ENCODE measurements at regions not wholly inside any gene's neighbourhood (a gene's known extent, or its start where the extent isn't known, plus 50 kb on each side); places are given as distances from the start of the nearest gene placed in this dataset.
"Not testable (repeated sequence)": the region's sequence is repeated elsewhere in the genome, so short reads cannot be mapped to it uniquely, and the experiment has no call there.

- Histone ChIP-seq H3K36me3 (no peaks in the 10 kb centered on the region), H4K20me1 (no peaks in the 10 kb centered on the region), H3K4me2 (no peak overlapping the region), H3K9me3 (peaks cover 46% of the 10 kb centered on the region), H3K27me3 (no peaks in the 10 kb centered on the region), H3K9ac (no peak overlapping the region), H3K4me3 (no peak overlapping the region), H3K27ac (no peak overlapping the region), H3K4me1 (peaks cover 10% of the 10 kb centered on the region)
- no peak for TF ChIP-seq Cebpa-rat (IDR thresholded peaks at IDR 0.05)
These were observed 78.6 kb downstream of the TMEM270 start for GRCh38 chr7:73939528-73939927.

GRCh38 chr7:73940701-73941238 is 79.8 kb downstream of the TMEM270 start:
- Histone ChIP-seq H3K4me1 (no peaks in the 10 kb centered on the region), H3K4me2 (no peak overlapping the region), H3K36me3 (no peaks in the 10 kb centered on the region), H3K27me3 (no peaks in the 10 kb centered on the region), H3K27ac (no peak overlapping the region), H3K9ac (no peak overlapping the region), H3K9me3 (peaks cover 59% of the 10 kb centered on the region), H3K4me3 (no peak overlapping the region), H4K20me1 (no peaks in the 10 kb centered on the region)
- no peak for TF ChIP-seq Cebpa-rat (IDR thresholded peaks at IDR 0.05)

GRCh38 chr7:73941836-73942551 is 81.0 kb downstream of the TMEM270 start:
- no peak overlapping the region for H3K4me3 ChIP-seq
- H3K36me3 ChIP-seq: no peaks in the 10 kb centered on the region
- H3K27me3 ChIP-seq: no peaks in the 10 kb centered on the region
- no peak overlapping the region for H3K27ac ChIP-seq
- H3K4me2 ChIP-seq: no peak overlapping the region
- no peak overlapping the region for H3K9ac ChIP-seq
- H3K4me1 ChIP-seq: no peaks in the 10 kb centered on the region
- no peak for TF ChIP-seq Cebpa-rat (IDR thresholded peaks at IDR 0.05)
- H4K20me1 ChIP-seq: no peaks in the 10 kb centered on the region
- H3K9me3 ChIP-seq: peaks cover 60% of the 10 kb centered on the region

- no peak overlapping the region for H3K4me2 ChIP-seq
- no peaks in the 10 kb centered on the region for H3K36me3 ChIP-seq
- H3K4me1 ChIP-seq: no peaks in the 10 kb centered on the region
- H4K20me1 ChIP-seq: no peaks in the 10 kb centered on the region
- no peak overlapping the region for H3K4me3 ChIP-seq
- no peak overlapping the region for H3K9ac ChIP-seq
- no peaks in the 10 kb centered on the region for H3K27me3 ChIP-seq
- H3K27ac ChIP-seq: no peak overlapping the region
- H3K9me3 ChIP-seq: peaks cover 68% of the 10 kb centered on the region
- TF ChIP-seq Cebpa-rat (IDR thresholded peaks at IDR 0.05): no peak
These were observed 83.0 kb upstream of the ELN start for GRCh38 chr7:73945022-73945421.

- Histone ChIP-seq H3K4me3 (no peak overlapping the region), H3K4me2 (no peak overlapping the region), H3K4me1 (no peaks in the 10 kb centered on the region), H3K27me3 (no peaks in the 10 kb centered on the region), H3K9ac (no peak overlapping the region), H3K9me3 (peaks cover 46% of the 10 kb centered on the region), H3K36me3 (no peaks in the 10 kb centered on the region), H4K20me1 (no peaks in the 10 kb centered on the region), H3K27ac (no peak overlapping the region)
- no peak for TF ChIP-seq Cebpa-rat (IDR thresholded peaks at IDR 0.05)
These were observed 79.7 kb upstream of the ELN start for GRCh38 chr7:73948287-73948686.

- Histone ChIP-seq H3K9me3 (peaks cover 20% of the 10 kb centered on the region), H3K36me3 (no peaks in the 10 kb centered on the region), H3K27me3 (no peaks in the 10 kb centered on the region), H4K20me1 (no peaks in the 10 kb centered on the region), H3K4me2 (no peak overlapping the region), H3K4me3 (no peak overlapping the region), H3K27ac (no peak overlapping the region), H3K4me1 (no peaks in the 10 kb centered on the region), H3K9ac (no peak overlapping the region)
- TF ChIP-seq Cebpa-rat (IDR thresholded peaks at IDR 0.05): no peak
These were observed 75.7 kb upstream of the ELN start for GRCh38 chr7:73952266-73952665.

- no peaks in the 10 kb centered on the region for H3K27me3 ChIP-seq
- H4K20me1 ChIP-seq: no peaks in the 10 kb centered on the region
- H3K4me1 ChIP-seq: no peaks in the 10 kb centered on the region
- H3K36me3 ChIP-seq: no peaks in the 10 kb centered on the region
- H3K4me2 ChIP-seq: no peak overlapping the region
- H3K27ac ChIP-seq: no peak overlapping the region
- H3K9me3 ChIP-seq: peaks cover 4% of the 10 kb centered on the region
- H3K9ac ChIP-seq: no peak overlapping the region
- no peak for TF ChIP-seq Cebpa-rat (IDR thresholded peaks at IDR 0.05)
- no peak overlapping the region for H3K4me3 ChIP-seq
These were observed 73.8 kb upstream of the ELN start for GRCh38 chr7:73954181-73954580.

GRCh38 chr7:73954861-73955260 is 73.1 kb upstream of the ELN start:
- no peak overlapping the region for H3K9ac ChIP-seq
- H3K9me3 ChIP-seq: no peaks in the 10 kb centered on the region
- no peak overlapping the region for H3K4me3 ChIP-seq
- no peak overlapping the region for H3K27ac ChIP-seq
- no peaks in the 10 kb centered on the region for H3K36me3 ChIP-seq
- no peaks in the 10 kb centered on the region for H4K20me1 ChIP-seq
- no peaks in the 10 kb centered on the region for H3K4me1 ChIP-seq
- no peak overlapping the region for H3K4me2 ChIP-seq
- no peak for TF ChIP-seq Cebpa-rat (IDR thresholded peaks at IDR 0.05)
- H3K27me3 ChIP-seq: no peaks in the 10 kb centered on the region

- H3K4me2 ChIP-seq: no peak overlapping the region
These were observed 67.4 kb upstream of the ELN start for GRCh38 chr7:73960548-73960947.

GRCh38 chr7:73961991-73962390 is 66.0 kb upstream of the ELN start:
- not testable (repeated sequence) for H3K36me3 ChIP-seq, H3K27me3 ChIP-seq, H3K27ac ChIP-seq, H4K20me1 ChIP-seq, H3K4me3 ChIP-seq, H3K4me1 ChIP-seq, H3K4me2 ChIP-seq, H3K9ac ChIP-seq
- peaks cover 24% of the 10 kb centered on the region for H3K9me3 ChIP-seq

More at GRCh38 chr7:73960548-73960947, 67.4 kb upstream of the ELN start:
- no peak overlapping the region for H3K4me3 ChIP-seq
- no peak for TF ChIP-seq Cebpa-rat (IDR thresholded peaks at IDR 0.05)
- no peaks in the 10 kb centered on the region for H3K36me3 ChIP-seq
- no peak overlapping the region for H3K9ac ChIP-seq
- no peaks in the 10 kb centered on the region for H3K4me1 ChIP-seq
- H3K27ac ChIP-seq: no peak overlapping the region
- no peaks in the 10 kb centered on the region for H3K27me3 ChIP-seq
- peaks cover 24% of the 10 kb centered on the region for H3K9me3 ChIP-seq
- H4K20me1 ChIP-seq: no peaks in the 10 kb centered on the region
